HG03342 (cell line): ENCODE measurements at regions not wholly inside any gene's neighbourhood (a gene's known extent, or its start where the extent isn't known, plus 50 kb on each side); places are given as distances from the start of the nearest gene placed in this dataset.
"Not testable (repeated sequence)": the region's sequence is repeated elsewhere in the genome, so short reads cannot be mapped to it uniquely, and the experiment has no call there.

Experiments
- ATAC-seq: cut with Tn5 transposase; IDR thresholded peaks from one replicate; pipeline ENCODE4 v1.9.1; 2021; ENCODE audit warnings: mild to moderate bottlenecking, moderate library complexity; ENCODE audit not compliant: unreplicated experiment

DNA sequence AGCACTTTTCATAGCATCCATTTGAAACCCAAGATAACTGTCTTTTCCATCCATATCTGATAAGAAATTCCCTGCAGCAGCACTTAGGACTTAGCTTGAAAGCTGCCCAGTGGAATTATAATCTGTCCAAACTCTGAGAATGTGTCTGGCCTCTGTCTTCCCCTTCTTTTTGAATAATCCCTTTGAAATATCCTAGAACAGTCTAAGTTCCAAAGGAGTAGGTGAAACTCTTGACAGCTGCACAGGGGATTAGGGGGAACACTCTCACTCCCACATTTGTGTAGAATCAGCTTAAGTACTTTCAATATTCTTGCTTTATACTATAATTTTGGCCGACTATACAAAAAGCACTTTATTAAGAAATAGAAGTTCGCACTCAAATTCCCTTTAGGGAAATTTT is 157.7 kb downstream of the PAPSS1 start:
- no peak for ATAC-seq

- ATAC-seq, result no peak
Measured at GRCh38 chr4:107561481-107561880, 158.6 kb downstream of the PAPSS1 start.

GRCh38 chr4:107559653-107560052 is 160.4 kb downstream of the PAPSS1 start:
- no peak for ATAC-seq

GRCh38 chr4:107552306-107552705 is 167.7 kb downstream of the PAPSS1 start:
- no peak for ATAC-seq

GRCh38 chr4:107548211-107548905 is 171.7 kb downstream of the PAPSS1 start:
- ATAC-seq, result no peak

- ATAC-seq, result no peak
Measured at GRCh38 chr4:107546638-107547037, 173.4 kb downstream of the PAPSS1 start.

GRCh38 chr4:107541511-107541910 is 178.5 kb downstream of the PAPSS1 start:
- no peak for ATAC-seq

GRCh38 chr4:107531927-107532326 is 188.1 kb downstream of the PAPSS1 start:
- no peak for ATAC-seq

DNA sequence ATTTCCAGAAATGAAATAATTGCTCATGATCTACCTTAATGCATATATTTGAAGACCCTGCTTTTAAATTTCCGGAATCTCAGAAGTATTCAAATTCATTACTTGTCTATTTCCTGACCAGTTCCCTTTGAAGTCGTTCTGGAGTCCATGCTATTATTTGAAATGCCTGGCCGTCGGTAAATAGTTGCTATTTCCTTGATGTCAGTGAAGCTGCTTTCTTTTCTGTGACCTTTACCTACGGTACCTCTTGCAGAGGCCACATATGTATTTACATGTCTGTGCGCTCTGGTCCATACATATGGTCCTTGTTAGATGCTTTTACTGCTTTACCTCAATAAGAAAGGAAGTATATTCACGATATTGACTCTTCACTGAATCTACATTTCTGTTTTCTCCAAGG is 199.7 kb downstream of the PAPSS1 start:
- ATAC-seq, result no peak

DNA sequence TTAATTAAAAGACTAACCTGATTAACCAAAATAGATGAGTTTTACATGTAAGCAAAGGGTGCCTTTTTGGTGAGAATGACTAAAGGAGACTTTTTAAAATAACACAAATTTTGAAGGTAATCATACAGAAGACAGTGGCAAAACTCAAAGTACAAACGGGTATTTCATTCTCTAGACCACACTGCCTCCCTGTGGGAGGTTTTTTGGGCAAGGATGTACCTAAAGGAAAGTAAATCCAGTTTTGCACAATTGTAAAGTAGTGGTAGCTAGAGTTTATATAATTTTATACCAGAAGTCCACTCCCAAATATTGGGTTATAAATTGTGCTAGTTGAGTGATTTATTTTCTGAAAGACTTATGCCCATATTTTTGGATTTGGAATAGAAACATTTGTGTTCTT is 201.0 kb downstream of the PAPSS1 start:
- ATAC-seq, result no peak

DNA sequence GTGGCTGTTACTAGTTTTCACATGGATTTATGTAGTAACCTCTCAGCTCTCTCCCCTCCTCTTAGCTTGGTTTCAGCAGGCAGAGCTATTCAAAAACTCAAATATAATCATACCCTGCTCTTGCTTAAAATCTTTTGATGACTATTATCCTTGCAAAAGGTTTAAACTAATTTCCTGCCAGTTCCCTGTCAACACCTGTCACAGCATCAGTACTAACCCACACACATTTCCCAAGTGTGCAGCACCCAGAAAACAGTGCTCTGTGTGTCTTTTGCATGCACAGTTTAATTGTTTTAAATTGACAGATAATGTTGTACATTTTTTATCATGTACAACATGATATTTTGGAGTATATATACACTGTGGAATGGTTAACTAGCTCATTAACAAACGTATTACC is 202.0 kb downstream of the PAPSS1 start:
- ATAC-seq, result no peak

GRCh38 chr4:107512549-107512948 is 207.5 kb downstream of the PAPSS1 start:
- ATAC-seq, result no peak

- ATAC-seq, result no peak
Measured at GRCh38 chr4:107509615-107510014, 210.4 kb downstream of the PAPSS1 start.

GRCh38 chr4:107500551-107500950 is 219.5 kb downstream of the PAPSS1 start:
- no peak for ATAC-seq

GRCh38 chr4:107497054-107497453 is 223.0 kb downstream of the PAPSS1 start:
- ATAC-seq, result no peak

DNA sequence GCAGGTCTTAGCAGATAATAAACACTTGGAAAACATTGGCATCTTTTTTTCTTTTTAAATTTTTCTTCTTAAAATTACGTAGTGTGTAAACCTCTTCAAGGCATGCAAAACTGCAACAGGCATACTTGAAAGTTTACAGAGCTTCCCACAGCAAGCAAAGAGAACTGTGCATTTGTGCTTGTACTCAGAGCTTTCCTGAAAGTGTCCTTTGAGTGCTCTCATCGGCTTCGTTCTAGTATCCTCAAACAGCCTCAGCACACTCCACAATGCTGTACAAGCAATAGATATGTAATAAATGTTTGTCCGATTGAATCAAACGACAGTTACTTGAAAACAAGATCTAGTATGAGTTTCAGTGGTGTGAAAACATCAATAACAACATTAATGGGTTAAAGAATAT is 227.5 kb downstream of the PAPSS1 start:
- ATAC-seq, result no peak

- no peak for ATAC-seq
Measured at GRCh38 chr4:107490116-107490515, 229.9 kb downstream of the PAPSS1 start.

- ATAC-seq, result not testable (repeated sequence)
Measured at GRCh38 chr4:107483621-107484020, 236.4 kb downstream of the PAPSS1 start.

DNA sequence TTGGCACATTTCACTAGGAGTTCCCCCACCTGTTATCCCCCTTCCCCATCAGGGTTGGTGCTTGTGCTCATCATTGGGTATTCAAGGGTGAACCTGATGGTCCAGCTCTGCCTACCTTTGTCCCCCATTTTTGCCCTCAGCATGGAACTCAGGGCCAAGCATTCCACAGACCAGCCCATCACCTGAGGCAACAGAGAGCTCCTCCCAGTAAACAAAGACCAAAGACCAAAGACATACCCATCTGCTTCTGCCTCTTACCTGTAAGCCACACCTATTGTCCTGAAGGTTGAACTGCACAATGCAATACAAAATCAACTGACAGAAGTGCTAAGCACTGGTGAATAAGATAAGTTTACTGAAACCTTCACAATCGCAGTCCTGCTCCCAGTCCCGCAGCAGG is 237.5 kb downstream of the PAPSS1 start:
- ATAC-seq, result no peak

DNA sequence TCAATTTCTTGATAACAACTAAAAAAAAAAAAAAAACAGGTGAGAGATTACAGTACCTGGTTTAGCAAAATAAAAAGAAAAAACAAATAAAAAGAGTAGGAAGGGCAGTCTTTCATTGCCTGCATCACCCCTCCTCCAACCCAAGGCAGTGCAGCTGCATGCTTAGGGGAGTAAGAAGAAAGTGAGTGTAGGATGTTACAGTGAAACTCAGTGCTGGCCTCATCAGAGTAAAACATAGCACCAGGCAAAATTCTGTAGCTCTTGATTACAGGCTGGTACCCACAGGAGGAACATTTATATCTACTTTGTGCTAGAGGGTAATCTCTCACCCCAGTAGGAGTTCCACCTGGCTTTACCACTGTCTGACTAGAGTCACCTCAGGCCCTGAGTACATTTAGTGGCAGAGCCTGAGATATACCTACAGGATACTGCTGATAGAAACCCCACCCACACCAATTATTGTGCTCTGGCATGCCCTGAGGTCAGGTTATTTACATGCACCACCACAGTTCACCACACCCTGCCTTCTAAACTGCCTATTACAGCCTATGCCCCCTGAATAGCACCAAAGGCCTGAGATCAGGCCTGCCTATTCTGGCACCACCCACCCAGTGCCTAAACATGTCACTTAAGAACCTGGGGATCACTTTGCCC is 241.6 kb downstream of the PAPSS1 start:
- no peak for ATAC-seq

DNA sequence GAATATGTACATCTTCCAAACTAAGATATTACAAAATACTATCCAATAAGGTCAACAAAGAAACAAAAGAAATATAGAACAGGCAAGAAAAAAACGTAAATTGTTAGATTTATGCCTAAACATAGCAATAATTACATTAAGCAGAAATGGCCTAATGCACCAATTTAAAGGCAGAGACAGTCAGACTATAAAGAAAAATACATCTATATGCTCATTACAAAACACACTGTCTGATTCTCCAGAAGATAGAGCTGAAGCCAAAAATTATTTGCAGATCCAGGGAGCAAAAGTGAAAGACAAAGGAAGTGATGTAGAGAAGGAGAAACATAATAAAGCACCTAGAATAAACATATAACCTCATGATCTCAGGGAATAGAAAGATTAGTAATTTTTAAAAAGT is 246.9 kb downstream of the PAPSS1 start:
- no peak for ATAC-seq

GRCh38 chr4:107472265-107472948 is 247.6 kb downstream of the PAPSS1 start:
- no peak for ATAC-seq
